H9 (cell line): ENCODE measurements at regions not wholly inside any gene's neighbourhood (a gene's known extent, or its start where the extent isn't known, plus 50 kb on each side); places are given as distances from the start of the nearest gene placed in this dataset.

ENCODE experiments used
- DNase-seq: peaks from one replicate; pipeline ENCODE4 v3.0.0-alpha.2; 2017
- H2AFZ ChIP-seq: one replicate; pipeline ENCODE4 v1.6.1; 2013; ENCODE audit warnings: mild to moderate bottlenecking, low read length, control low read depth, moderate library complexity
- H2AK5ac ChIP-seq: 2 replicates; pipeline ENCODE4 v1.6.1; 2013; ENCODE audit warnings: low read length, control low read depth, mixed read lengths; ENCODE audit not compliant: insufficient read length
- H2BK120ac ChIP-seq: one replicate; pipeline ENCODE4 v1.6.1; 2013; ENCODE audit warnings: low read depth, mild to moderate bottlenecking, low read length, control low read depth, inconsistent platforms; ENCODE audit not compliant: poor library complexity, severe bottlenecking
- H2BK12ac ChIP-seq: 2 replicates; pipeline ENCODE4 v1.6.1; 2013; ENCODE audit warnings: low read length, control low read depth, mixed read lengths, low read depth; ENCODE audit not compliant: insufficient read length
- H2BK15ac ChIP-seq: 2 replicates; pipeline ENCODE4 v1.6.1; 2013; ENCODE audit warnings: low read depth, low read length, control low read depth
- H2BK20ac ChIP-seq: one replicate; pipeline ENCODE4 v1.6.1; 2013; ENCODE audit warnings: low read depth, mild to moderate bottlenecking, low read length, control low read depth, inconsistent platforms; ENCODE audit not compliant: poor library complexity, severe bottlenecking
- H2BK5ac ChIP-seq: 2 replicates; pipeline ENCODE4 v1.6.1; 2013; ENCODE audit warnings: low read length, control low read depth, mixed read lengths; ENCODE audit not compliant: insufficient read length
- H3K14ac ChIP-seq: 2 replicates; pipeline ENCODE4 v1.6.1; 2013; ENCODE audit warnings: low read length, control low read depth; ENCODE audit not compliant: insufficient read depth
- H3K18ac ChIP-seq: 2 replicates; pipeline ENCODE4 v1.6.1; 2013; ENCODE audit warnings: low read depth, mild to moderate bottlenecking, mixed read lengths, low read length, control low read depth; ENCODE audit not compliant: insufficient read length
- H3K23ac ChIP-seq: 2 replicates; pipeline ENCODE4 v1.6.1; 2013; ENCODE audit warnings: low read length, control low read depth, mixed read lengths, low read depth; ENCODE audit not compliant: insufficient read length
- H3K23me2 ChIP-seq: 2 replicates; pipeline ENCODE4 v1.6.1; 2013; ENCODE audit warnings: low read depth, mild to moderate bottlenecking, mixed read lengths, low read length, control low read depth; ENCODE audit not compliant: insufficient read length, poor library complexity, severe bottlenecking
- H3K27ac ChIP-seq: 2 replicates; pipeline ENCODE4 v1.5.1; 2013; ENCODE audit warnings: low read length, control low read depth, mixed read lengths, low read depth; ENCODE audit not compliant: insufficient read length
- H3K27me3 ChIP-seq: 2 replicates; pipeline ENCODE4 v1.6.1; 2013; ENCODE audit warnings: low read length, control low read depth, inconsistent platforms; ENCODE audit not compliant: insufficient read depth
- H3K4ac ChIP-seq: 2 replicates; pipeline ENCODE4 v1.6.1; 2013; ENCODE audit warnings: low read depth, mild to moderate bottlenecking, control low read depth, inconsistent platforms, low read length, moderate library complexity
- H3K4me1 ChIP-seq: 2 replicates; pipeline ENCODE4 v1.6.1; 2013; ENCODE audit warnings: low read length, control low read depth, inconsistent platforms; ENCODE audit not compliant: insufficient read depth
- H3K4me2 ChIP-seq: 2 replicates; pipeline ENCODE4 v1.6.1; 2013; ENCODE audit warnings: low read length, control low read depth, mixed read lengths; ENCODE audit not compliant: insufficient read length, insufficient read depth
- H3K56ac ChIP-seq: 2 replicates; pipeline ENCODE4 v1.6.1; 2013; ENCODE audit warnings: low read depth, mild to moderate bottlenecking, mixed read lengths, low read length, control low read depth; ENCODE audit not compliant: insufficient read length
- H3K79me1 ChIP-seq: 2 replicates; pipeline ENCODE4 v1.6.1; 2013; ENCODE audit warnings: low read depth, mild to moderate bottlenecking, moderate library complexity, low read length, control low read depth, inconsistent platforms; ENCODE audit not compliant: insufficient read depth, poor library complexity, severe bottlenecking
- H3K79me2 ChIP-seq: 2 replicates; pipeline ENCODE4 v1.6.1; 2013; ENCODE audit warnings: low read length, control low read depth, inconsistent platforms; ENCODE audit not compliant: insufficient read depth
- H3K9ac ChIP-seq: 2 replicates; pipeline ENCODE4 v1.6.1; 2013; ENCODE audit warnings: low read length, control low read depth, mixed read lengths; ENCODE audit not compliant: insufficient read length; ENCODE audit errors: extremely low read depth
- H3K9me3 ChIP-seq: one replicate; pipeline ENCODE4 v1.6.1; 2013; ENCODE audit warnings: low read depth, low read length, inconsistent platforms; ENCODE audit not compliant: control insufficient read depth
- H3T11ph ChIP-seq: one replicate; pipeline ENCODE4 v1.6.1; 2013; ENCODE audit warnings: mild to moderate bottlenecking, low read length, control low read depth, inconsistent platforms
- H4K20me1 ChIP-seq: one replicate; pipeline ENCODE4 v1.6.1; 2013; ENCODE audit not compliant: control insufficient read depth, insufficient read length, insufficient read depth
- H4K5ac ChIP-seq: 2 replicates; pipeline ENCODE4 v1.6.1; 2013; ENCODE audit warnings: low read depth, mild to moderate bottlenecking, mixed read lengths, low read length, control low read depth; ENCODE audit not compliant: insufficient read length
- H4K8ac ChIP-seq: replicated peaks from 2 replicates; pipeline ENCODE4 v1.6.1; 2013; ENCODE audit warnings: low read length, control low read depth, mixed read lengths, low read depth; ENCODE audit not compliant: insufficient read length
- H4K91ac ChIP-seq: 2 replicates; pipeline ENCODE4 v1.6.1; 2013; ENCODE audit warnings: low read depth, mild to moderate bottlenecking, moderate library complexity, mixed read lengths, low read length, control low read depth; ENCODE audit not compliant: insufficient read length
- H3K27ac Mint-ChIP-seq, 3 experiments: 2 replicates in 2 of 3; 3 replicates in 1 of 3; pipeline ENCODE4 v1.8.0; 2020 to 2021; ENCODE audit warnings: mixed read lengths in 3 of 3, mild to moderate bottlenecking in 1 of 3, moderate library complexity in 1 of 3
- H3K27me3 Mint-ChIP-seq: 2 replicates; pipeline ENCODE4 v1.8.0; 2021; ENCODE audit warnings: low read depth, mild to moderate bottlenecking, moderate library complexity, mixed read lengths
- H3K36me3 Mint-ChIP-seq, 3 experiments: 2 replicates in 2 of 3; 3 replicates in 1 of 3; pipeline ENCODE4 v1.8.0; 2020 to 2021; ENCODE audit warnings: low read depth in 3 of 3, mixed read lengths in 3 of 3; ENCODE audit not compliant: insufficient read depth in 1 of 3
- H3K4me1 Mint-ChIP-seq, 2 experiments: 2 replicates each; pipeline ENCODE4 v1.8.0; 2020; ENCODE audit warnings: mixed read lengths in 2 of 2
- H3K4me3 Mint-ChIP-seq, 2 experiments: 2 replicates in 1 of 2; 3 replicates in 1 of 2; pipeline ENCODE4 v1.8.0; 2020 to 2021; ENCODE audit warnings: mild to moderate bottlenecking in 2 of 2, mixed read lengths in 2 of 2, moderate library complexity in 1 of 2
- H3K9me3 Mint-ChIP-seq, 2 experiments: 2 replicates in 1 of 2; 3 replicates in 1 of 2; pipeline ENCODE4 v1.8.0; 2020; ENCODE audit warnings: mild to moderate bottlenecking in 2 of 2, mixed read lengths in 2 of 2, moderate library complexity in 1 of 2
- WGBS: extraction: QIAGEN DNeasy Blood & Tissue Kit; methylation state at CpG from one replicate; pipeline ENCODE4 v1.1.7; 2013; ENCODE audit warnings: missing lambda C conversion rate, low lambda C conversion rate, mixed read lengths; ENCODE audit not compliant: insufficient read length; ENCODE audit errors: extremely low coverage; 5-methylcytosine and 5-hydroxymethylcytosine counted together
- TF ChIP-seq, protein P1 (sequence below): fragments of 200-600 bp; sonication (generic); conservative IDR thresholded peaks from 3 replicates; pipeline ENCODE4 v1.8.0; 2021; ENCODE audit warnings: antibody characterized with exemption, mild to moderate bottlenecking

DNA sequence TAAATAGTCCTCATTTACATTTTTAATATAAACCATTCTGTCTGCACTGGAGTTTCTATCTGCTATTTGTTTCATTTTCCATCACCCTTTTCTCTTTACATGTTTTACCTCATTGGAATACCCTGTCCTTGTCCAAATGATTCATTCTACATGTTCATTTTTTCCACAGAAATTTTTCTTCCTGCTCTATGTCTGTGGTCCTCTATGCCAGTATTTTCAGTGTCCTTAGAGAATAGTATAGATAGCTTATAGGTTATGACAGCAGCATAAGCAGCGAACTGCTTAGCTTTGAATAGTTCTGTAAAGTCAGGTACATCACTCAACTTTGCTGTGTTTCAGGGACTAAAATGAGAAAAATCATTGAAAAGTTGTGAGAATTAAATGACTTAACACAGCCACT, 742.3 kb upstream of the CBLB start:
- Histone ChIP-seq H4K8ac (no peak overlapping the region), H4K91ac (no peak overlapping the region), H3K9me3 (peaks cover 4% of the 10 kb centered on the region), H3K9ac (no peak overlapping the region), H3K23ac (no peak overlapping the region), H3K27ac (no peak overlapping the region), H4K20me1 (no peaks in the 10 kb centered on the region), H3K79me2 (no peaks in the 10 kb centered on the region), H3K4ac (no peak overlapping the region), H3K18ac (no peak overlapping the region), H2BK5ac (no peak overlapping the region), H2AK5ac (no peak overlapping the region), H2AFZ (no peak overlapping the region), H2BK12ac (no peak overlapping the region), H2BK20ac (no peak overlapping the region), H3K79me1 (no peaks in the 10 kb centered on the region), H3K27me3 (no peaks in the 10 kb centered on the region), H3K56ac (no peak overlapping the region), H3T11ph (no peak overlapping the region), H2BK15ac (no peak overlapping the region), H4K5ac (no peak overlapping the region), H3K4me2 (no peak overlapping the region), H3K4me1 (0 out of 2 replicates have a peak, but pooled peaks cover 3% of the 10 kb centered on the region), H3K14ac (no peak overlapping the region), H3K23me2 (no peaks in the 10 kb centered on the region), H2BK120ac (no peak overlapping the region)
- DNase-seq: no peak
- peaks cover 11 to 37% (median 12%) of the 10 kb centered on the region in 3 experiments for H3K36me3 Mint-ChIP-seq
- peaks cover 13 to 21% of the 10 kb centered on the region in 2 experiments for H3K9me3 Mint-ChIP-seq
- TF ChIP-seq, protein P1, sequence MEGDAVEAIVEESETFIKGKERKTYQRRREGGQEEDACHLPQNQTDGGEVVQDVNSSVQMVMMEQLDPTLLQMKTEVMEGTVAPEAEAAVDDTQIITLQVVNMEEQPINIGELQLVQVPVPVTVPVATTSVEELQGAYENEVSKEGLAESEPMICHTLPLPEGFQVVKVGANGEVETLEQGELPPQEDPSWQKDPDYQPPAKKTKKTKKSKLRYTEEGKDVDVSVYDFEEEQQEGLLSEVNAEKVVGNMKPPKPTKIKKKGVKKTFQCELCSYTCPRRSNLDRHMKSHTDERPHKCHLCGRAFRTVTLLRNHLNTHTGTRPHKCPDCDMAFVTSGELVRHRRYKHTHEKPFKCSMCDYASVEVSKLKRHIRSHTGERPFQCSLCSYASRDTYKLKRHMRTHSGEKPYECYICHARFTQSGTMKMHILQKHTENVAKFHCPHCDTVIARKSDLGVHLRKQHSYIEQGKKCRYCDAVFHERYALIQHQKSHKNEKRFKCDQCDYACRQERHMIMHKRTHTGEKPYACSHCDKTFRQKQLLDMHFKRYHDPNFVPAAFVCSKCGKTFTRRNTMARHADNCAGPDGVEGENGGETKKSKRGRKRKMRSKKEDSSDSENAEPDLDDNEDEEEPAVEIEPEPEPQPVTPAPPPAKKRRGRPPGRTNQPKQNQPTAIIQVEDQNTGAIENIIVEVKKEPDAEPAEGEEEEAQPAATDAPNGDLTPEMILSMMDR: no peak
- WGBS: no CpG with 5 or more reads among the region's 1 CpG
- H3K27me3 Mint-ChIP-seq: no peaks in the 10 kb centered on the region; the same call in 1 of the 2 replicates
- H3K4me1 Mint-ChIP-seq: peaks cover 16 to 20% of the 10 kb centered on the region in 2 experiments
- H3K4me3 Mint-ChIP-seq: no peak overlapping the region
- no peak overlapping the region for H3K27ac Mint-ChIP-seq
